ENCODE measurements at regions not wholly inside any gene's neighbourhood (a gene's known extent, or its start where the extent isn't known, plus 50 kb on each side); places are given as distances from the start of the nearest gene placed in this dataset.

DNA sequence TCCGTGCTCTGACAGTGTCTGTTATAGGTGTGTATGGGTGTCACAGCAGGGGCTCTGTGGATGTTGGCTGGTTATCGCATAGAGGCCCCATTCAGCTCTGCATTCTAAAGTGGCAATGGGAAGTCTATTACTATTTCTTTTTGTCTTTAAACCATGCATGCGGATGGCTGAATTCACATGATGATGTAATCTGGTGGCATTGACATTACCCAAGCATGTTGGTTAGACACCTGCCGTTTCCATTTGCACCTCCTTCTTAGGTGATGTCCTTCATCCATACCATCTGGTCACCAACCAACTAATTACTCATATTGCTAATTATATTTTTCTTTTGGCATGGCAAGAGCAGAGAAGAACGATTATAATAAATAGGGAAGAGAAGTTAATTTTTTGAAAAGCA lies 270.8 kb upstream of the RGS6 start:
- TF ChIP-seq CTCF (conservative IDR thresholded peaks at IDR 0.05; ENCODE audit: low read length) (no peak), EZH2phosphoT487 (IDR thresholded peaks at IDR 0.05; ENCODE audit: borderline replicate concordance) (no peak)

All from Loucy (cell line).